Immature natural killer cell (primary cell): ENCODE measurements at regions not wholly inside any gene's neighbourhood (a gene's known extent, or its start where the extent isn't known, plus 50 kb on each side); places are given as distances from the start of the nearest gene placed in this dataset.

ENCODE experiments used
- DNase-seq, 3 donors: peaks; one replicate each; pipeline ENCODE4 v3.0.0; 2022; ENCODE audit warnings: mixed read lengths in 1 of 3
- H3K27ac Mint-ChIP-seq, 6 donors: one replicate each; pipeline ENCODE4 v1.8.0; 2020; ENCODE audit warnings: mixed read lengths in 6 of 6, mild to moderate bottlenecking in 5 of 6, inconsistent platforms in 4 of 6, moderate library complexity in 3 of 6
- H3K27me3 Mint-ChIP-seq, 3 donors: one replicate each; pipeline ENCODE4 v1.8.0; 2020 to 2021; ENCODE audit warnings: low read depth in 3 of 3, mild to moderate bottlenecking in 3 of 3, mixed read lengths in 3 of 3, moderate library complexity in 3 of 3, inconsistent platforms in 1 of 3
- H3K36me3 Mint-ChIP-seq, 3 donors: one replicate each; pipeline ENCODE4 v1.8.0; 2020; ENCODE audit warnings: mixed read lengths in 3 of 3, inconsistent platforms in 2 of 3, mild to moderate bottlenecking in 2 of 3
- H3K4me1 Mint-ChIP-seq, 2 donors: one replicate each; pipeline ENCODE4 v1.8.0; 2020; ENCODE audit warnings: inconsistent platforms in 2 of 2, mild to moderate bottlenecking in 2 of 2, mixed read lengths in 2 of 2, moderate library complexity in 1 of 2
- H3K4me3 Mint-ChIP-seq, 5 donors: one replicate each; pipeline ENCODE4 v1.8.0; 2020; ENCODE audit warnings: mild to moderate bottlenecking in 5 of 5, mixed read lengths in 5 of 5, inconsistent platforms in 3 of 5, moderate library complexity in 3 of 5
- H3K9me3 Mint-ChIP-seq, 6 donors: one replicate each; pipeline ENCODE4 v1.8.0; 2020; ENCODE audit warnings: mild to moderate bottlenecking in 6 of 6, mixed read lengths in 6 of 6, inconsistent platforms in 4 of 6, moderate library complexity in 3 of 6

GRCh38 chrX:45267007-45267406, 66.3 kb upstream of the DIPK2B start:
- no peak for DNase-seq
- H3K36me3 Mint-ChIP-seq: no peaks in the 10 kb centered on the region
- H3K27ac Mint-ChIP-seq: no peak overlapping the region
- H3K4me1 Mint-ChIP-seq: no peaks in the 10 kb centered on the region
- H3K27me3 Mint-ChIP-seq: peaks cover 2 to 8% (median 4%) of the 10 kb centered on the region in 3 donors
- H3K4me3 Mint-ChIP-seq: no peak overlapping the region
- H3K9me3 Mint-ChIP-seq: peaks cover 0 to 2% (median 0%) of the 10 kb centered on the region in 6 donors

- H3K27me3 Mint-ChIP-seq: peaks cover 2 to 8% (median 4%) of the 10 kb centered on the region in 3 donors
- H3K27ac Mint-ChIP-seq: no peak overlapping the region
- DNase-seq: no peak
- no peaks in the 10 kb centered on the region for H3K4me1 Mint-ChIP-seq
- no peaks in the 10 kb centered on the region for H3K36me3 Mint-ChIP-seq
- H3K9me3 Mint-ChIP-seq: peaks cover 0 to 3% (median 0%) of the 10 kb centered on the region in 6 donors
- H3K4me3 Mint-ChIP-seq: no peak overlapping the region
Observed at GRCh38 chrX:45266456-45266855, 65.8 kb upstream of the DIPK2B start.

- H3K9me3 Mint-ChIP-seq: peaks cover 0 to 3% (median 0%) of the 10 kb centered on the region in 6 donors
- no peak overlapping the region for H3K4me3 Mint-ChIP-seq
- no peaks in the 10 kb centered on the region for H3K36me3 Mint-ChIP-seq
- no peak for DNase-seq
- peaks cover 2 to 6% (median 4%) of the 10 kb centered on the region in 3 donors for H3K27me3 Mint-ChIP-seq
- H3K4me1 Mint-ChIP-seq: no peaks in the 10 kb centered on the region
- no peak overlapping the region for H3K27ac Mint-ChIP-seq
Observed at GRCh38 chrX:45264865-45265264, 64.2 kb upstream of the DIPK2B start.

- no peak overlapping the region for H3K4me3 Mint-ChIP-seq
- DNase-seq: no peak
- H3K27ac Mint-ChIP-seq: no peak overlapping the region
- no peaks in the 10 kb centered on the region for H3K4me1 Mint-ChIP-seq
- H3K9me3 Mint-ChIP-seq: peaks cover 0 to 3% (median 0%) of the 10 kb centered on the region in 6 donors
- H3K36me3 Mint-ChIP-seq: no peaks in the 10 kb centered on the region
- peaks cover 1 to 4% (median 3%) of the 10 kb centered on the region in 3 donors for H3K27me3 Mint-ChIP-seq
Observed at GRCh38 chrX:45261471-45261870, 60.8 kb upstream of the DIPK2B start.

- Mint-ChIP-seq H3K4me1 (no peaks in the 10 kb centered on the region), H3K36me3 (no peaks in the 10 kb centered on the region), H3K27me3 (peaks cover 1 to 4% (median 3%) of the 10 kb centered on the region in 3 donors), H3K9me3 (peaks cover 0 to 3% (median 0%) of the 10 kb centered on the region in 6 donors), H3K27ac (no peak overlapping the region), H3K4me3 (no peak overlapping the region)
- DNase-seq: no peak
Observed at GRCh38 chrX:45261005-45261404, 60.3 kb upstream of the DIPK2B start.

GRCh38 chrX:45258731-45259402, 58.2 kb upstream of the DIPK2B start:
- peaks cover 0 to 3% (median 0%) of the 10 kb centered on the region in 6 donors for H3K9me3 Mint-ChIP-seq
- no peak for DNase-seq
- H3K4me1 Mint-ChIP-seq: no peaks in the 10 kb centered on the region
- no peak overlapping the region for H3K27ac Mint-ChIP-seq
- no peak overlapping the region for H3K4me3 Mint-ChIP-seq
- H3K36me3 Mint-ChIP-seq: no peaks in the 10 kb centered on the region
- H3K27me3 Mint-ChIP-seq: peaks cover 0 to 4% (median 3%) of the 10 kb centered on the region in 3 donors
